ENCODE measurements at regions not wholly inside any gene's neighbourhood (a gene's known extent, or its start where the extent isn't known, plus 50 kb on each side); places are given as distances from the start of the nearest gene placed in this dataset.

DNA sequence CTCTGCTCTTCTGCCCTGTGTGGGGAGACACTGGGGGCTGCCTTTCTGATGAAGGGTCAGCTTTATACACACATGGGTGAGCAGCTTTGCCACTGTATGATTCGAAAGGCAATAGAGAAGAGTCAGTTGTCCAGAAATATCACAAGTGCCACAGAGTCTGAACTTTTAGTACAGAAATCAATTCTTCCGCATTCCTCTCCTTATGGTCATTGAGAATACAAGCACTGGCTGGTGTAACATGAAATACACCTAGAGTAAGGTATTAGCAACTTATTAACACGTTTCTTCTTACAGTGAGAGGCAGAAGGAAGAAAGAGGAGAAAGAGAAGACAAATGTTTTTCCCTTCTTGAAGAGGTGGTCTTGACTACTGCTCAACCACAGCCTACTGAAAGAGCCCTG lies 579.2 kb downstream of the ZEB2 start:
- ATAC-seq = no peak
- TF ChIP-seq ZC3H10 (CRISPR knock-in tag; IDR thresholded peaks at IDR 0.05) (no peak), CSDC2 (CRISPR knock-in tag; IDR thresholded peaks at IDR 0.05) (no peak), SNAI2 (CRISPR knock-in tag; IDR thresholded peaks at IDR 0.05) (no peak), ISL1 (CRISPR knock-in tag; IDR thresholded peaks at IDR 0.05) (no peak), ZFP3 (CRISPR knock-in tag; IDR thresholded peaks at IDR 0.05) (no peak), ZNF8 (CRISPR knock-in tag; IDR thresholded peaks at IDR 0.05) (no peak)
- TF ChIP-seq, protein P1, sequence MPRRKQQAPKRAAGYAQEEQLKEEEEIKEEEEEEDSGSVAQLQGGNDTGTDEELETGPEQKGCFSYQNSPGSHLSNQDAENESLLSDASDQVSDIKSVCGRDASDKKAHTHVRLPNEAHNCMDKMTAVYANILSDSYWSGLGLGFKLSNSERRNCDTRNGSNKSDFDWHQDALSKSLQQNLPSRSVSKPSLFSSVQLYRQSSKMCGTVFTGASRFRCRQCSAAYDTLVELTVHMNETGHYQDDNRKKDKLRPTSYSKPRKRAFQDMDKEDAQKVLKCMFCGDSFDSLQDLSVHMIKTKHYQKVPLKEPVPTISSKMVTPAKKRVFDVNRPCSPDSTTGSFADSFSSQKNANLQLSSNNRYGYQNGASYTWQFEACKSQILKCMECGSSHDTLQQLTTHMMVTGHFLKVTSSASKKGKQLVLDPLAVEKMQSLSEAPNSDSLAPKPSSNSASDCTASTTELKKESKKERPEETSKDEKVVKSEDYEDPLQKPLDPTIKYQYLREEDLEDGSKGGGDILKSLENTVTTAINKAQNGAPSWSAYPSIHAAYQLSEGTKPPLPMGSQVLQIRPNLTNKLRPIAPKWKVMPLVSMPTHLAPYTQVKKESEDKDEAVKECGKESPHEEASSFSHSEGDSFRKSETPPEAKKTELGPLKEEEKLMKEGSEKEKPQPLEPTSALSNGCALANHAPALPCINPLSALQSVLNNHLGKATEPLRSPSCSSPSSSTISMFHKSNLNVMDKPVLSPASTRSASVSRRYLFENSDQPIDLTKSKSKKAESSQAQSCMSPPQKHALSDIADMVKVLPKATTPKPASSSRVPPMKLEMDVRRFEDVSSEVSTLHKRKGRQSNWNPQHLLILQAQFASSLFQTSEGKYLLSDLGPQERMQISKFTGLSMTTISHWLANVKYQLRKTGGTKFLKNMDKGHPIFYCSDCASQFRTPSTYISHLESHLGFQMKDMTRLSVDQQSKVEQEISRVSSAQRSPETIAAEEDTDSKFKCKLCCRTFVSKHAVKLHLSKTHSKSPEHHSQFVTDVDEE (CRISPR knock-in tag; IDR thresholded peaks at IDR 0.05) = no peak

DNA sequence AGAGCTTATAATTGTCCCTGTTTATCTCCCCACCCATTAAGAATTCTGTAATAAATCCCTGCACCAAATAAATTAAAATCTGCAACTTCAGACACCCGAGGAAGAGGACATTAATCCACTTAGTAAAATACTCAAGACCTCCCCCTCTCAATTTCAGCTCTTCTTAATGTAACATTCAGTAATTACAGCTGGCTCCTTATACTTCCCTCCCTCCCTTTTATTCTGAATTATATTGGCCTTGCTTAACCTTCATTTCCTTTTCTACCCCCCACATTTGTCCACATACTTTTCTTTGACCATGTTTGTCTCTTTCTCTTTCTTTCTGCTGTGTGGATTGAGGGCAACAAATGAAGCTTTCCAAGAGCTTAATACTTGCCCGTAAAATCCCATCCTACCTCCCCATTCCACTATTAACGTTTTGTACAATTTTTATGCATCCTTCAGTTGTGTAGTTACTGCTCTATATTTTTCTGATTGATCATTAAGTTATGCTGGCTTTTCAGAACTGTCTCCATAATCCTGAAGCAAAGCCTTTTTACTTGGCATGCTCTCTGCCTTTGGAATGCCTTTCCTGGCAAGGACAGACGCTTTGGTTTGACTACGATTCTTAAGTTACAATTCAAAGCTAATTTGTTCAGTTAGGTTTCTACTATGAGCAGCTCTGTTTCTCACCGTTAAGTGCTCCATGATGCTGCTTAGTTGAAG lies 580.1 kb downstream of the ZEB2 start:
- TF ChIP-seq, protein P1 (CRISPR knock-in tag; IDR thresholded peaks at IDR 0.05) = no peak
- no peak for TF ChIP-seq PPARA (CRISPR knock-in tag; IDR thresholded peaks at IDR 0.05; ENCODE audit: borderline replicate concordance)
- TF ChIP-seq, protein P2, sequence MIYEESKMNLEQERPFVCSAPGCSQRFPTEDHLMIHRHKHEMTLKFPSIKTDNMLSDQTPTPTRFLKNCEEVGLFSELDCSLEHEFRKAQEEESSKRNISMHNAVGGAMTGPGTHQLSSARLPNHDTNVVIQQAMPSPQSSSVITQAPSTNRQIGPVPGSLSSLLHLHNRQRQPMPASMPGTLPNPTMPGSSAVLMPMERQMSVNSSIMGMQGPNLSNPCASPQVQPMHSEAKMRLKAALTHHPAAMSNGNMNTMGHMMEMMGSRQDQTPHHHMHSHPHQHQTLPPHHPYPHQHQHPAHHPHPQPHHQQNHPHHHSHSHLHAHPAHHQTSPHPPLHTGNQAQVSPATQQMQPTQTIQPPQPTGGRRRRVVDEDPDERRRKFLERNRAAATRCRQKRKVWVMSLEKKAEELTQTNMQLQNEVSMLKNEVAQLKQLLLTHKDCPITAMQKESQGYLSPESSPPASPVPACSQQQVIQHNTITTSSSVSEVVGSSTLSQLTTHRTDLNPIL (CRISPR knock-in tag; IDR thresholded peaks at IDR 0.05; ENCODE audit: low read depth) = no peak

DNA sequence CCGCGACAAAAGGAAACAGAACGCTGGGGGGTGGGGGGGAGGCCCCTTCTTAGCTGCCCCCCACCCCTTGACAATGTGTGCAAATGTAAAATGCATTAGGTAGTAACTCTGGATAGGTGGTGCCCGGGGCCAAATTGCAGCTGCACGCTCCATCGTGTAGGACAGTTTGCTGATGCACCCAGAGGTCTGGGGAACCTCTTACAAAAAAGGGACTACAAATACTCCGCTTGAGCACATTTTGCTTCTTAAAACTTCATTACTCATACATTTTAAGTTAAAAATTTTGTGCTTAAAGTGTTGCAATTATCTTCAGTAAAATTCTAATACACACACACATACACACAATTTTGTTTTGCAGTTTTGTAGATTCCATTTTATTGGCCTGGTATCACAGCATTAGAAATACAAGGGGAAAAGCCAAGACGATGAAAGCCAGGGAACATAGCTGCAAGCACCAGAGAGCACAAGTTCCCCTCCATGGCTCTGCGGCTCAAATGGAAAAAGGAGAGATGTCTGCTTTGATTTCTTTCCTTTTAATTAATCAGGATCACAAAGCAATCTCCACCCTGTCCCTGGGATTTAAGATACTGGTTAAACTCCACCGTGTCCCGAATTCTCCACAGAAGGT lies 582.1 kb downstream of the ZEB2 start:
- peak; percentile 41 for ATAC-seq
- TF ChIP-seq ZNF70 (CRISPR knock-in tag; IDR thresholded peaks at IDR 0.05) = no peak
- no peak for TF ChIP-seq SNAI2 (CRISPR knock-in tag; IDR thresholded peaks at IDR 0.05)
- TF ChIP-seq ZNF565 (CRISPR knock-in tag; conservative IDR thresholded peaks at IDR 0.05; ENCODE audit: low read depth) = no peak
- no peak for TF ChIP-seq GLIS3 (CRISPR knock-in tag; IDR thresholded peaks at IDR 0.05)
- TF ChIP-seq OSR1 (CRISPR knock-in tag; IDR thresholded peaks at IDR 0.05) = no peak
- TF ChIP-seq, protein P3, sequence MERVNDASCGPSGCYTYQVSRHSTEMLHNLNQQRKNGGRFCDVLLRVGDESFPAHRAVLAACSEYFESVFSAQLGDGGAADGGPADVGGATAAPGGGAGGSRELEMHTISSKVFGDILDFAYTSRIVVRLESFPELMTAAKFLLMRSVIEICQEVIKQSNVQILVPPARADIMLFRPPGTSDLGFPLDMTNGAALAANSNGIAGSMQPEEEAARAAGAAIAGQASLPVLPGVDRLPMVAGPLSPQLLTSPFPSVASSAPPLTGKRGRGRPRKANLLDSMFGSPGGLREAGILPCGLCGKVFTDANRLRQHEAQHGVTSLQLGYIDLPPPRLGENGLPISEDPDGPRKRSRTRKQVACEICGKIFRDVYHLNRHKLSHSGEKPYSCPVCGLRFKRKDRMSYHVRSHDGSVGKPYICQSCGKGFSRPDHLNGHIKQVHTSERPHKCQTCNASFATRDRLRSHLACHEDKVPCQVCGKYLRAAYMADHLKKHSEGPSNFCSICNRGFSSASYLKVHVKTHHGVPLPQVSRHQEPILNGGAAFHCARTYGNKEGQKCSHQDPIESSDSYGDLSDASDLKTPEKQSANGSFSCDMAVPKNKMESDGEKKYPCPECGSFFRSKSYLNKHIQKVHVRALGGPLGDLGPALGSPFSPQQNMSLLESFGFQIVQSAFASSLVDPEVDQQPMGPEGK (CRISPR knock-in tag; IDR thresholded peaks at IDR 0.05; ENCODE audit: borderline replicate concordance) = no peak
- no peak for TF ChIP-seq PPARA (CRISPR knock-in tag; IDR thresholded peaks at IDR 0.05; ENCODE audit: borderline replicate concordance)
- TF ChIP-seq TCF4 (CRISPR knock-in tag; IDR thresholded peaks at IDR 0.05; ENCODE audit: borderline replicate concordance) = no peak
- TF ChIP-seq, protein P4, sequence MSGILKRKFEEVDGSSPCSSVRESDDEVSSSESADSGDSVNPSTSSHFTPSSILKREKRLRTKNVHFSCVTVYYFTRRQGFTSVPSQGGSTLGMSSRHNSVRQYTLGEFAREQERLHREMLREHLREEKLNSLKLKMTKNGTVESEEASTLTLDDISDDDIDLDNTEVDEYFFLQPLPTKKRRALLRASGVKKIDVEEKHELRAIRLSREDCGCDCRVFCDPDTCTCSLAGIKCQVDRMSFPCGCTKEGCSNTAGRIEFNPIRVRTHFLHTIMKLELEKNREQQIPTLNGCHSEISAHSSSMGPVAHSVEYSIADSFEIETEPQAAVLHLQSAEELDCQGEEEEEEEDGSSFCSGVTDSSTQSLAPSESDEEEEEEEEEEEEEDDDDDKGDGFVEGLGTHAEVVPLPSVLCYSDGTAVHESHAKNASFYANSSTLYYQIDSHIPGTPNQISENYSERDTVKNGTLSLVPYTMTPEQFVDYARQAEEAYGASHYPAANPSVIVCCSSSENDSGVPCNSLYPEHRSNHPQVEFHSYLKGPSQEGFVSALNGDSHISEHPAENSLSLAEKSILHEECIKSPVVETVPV (CRISPR knock-in tag; IDR thresholded peaks at IDR 0.05) = no peak
- TF ChIP-seq, protein P2 (CRISPR knock-in tag; IDR thresholded peaks at IDR 0.05; ENCODE audit: low read depth) = no peak
- TF ChIP-seq TOX (CRISPR knock-in tag; IDR thresholded peaks at IDR 0.05; ENCODE audit: borderline replicate concordance) = no peak
- TF ChIP-seq ISL1 (CRISPR knock-in tag; IDR thresholded peaks at IDR 0.05) = no peak
- no peak for TF ChIP-seq RARB (CRISPR knock-in tag; IDR thresholded peaks at IDR 0.05)
- no peak for TF ChIP-seq CSDC2 (CRISPR knock-in tag; IDR thresholded peaks at IDR 0.05)
- TF ChIP-seq ZFP3 (CRISPR knock-in tag; IDR thresholded peaks at IDR 0.05) = no peak
- TF ChIP-seq, protein P5, sequence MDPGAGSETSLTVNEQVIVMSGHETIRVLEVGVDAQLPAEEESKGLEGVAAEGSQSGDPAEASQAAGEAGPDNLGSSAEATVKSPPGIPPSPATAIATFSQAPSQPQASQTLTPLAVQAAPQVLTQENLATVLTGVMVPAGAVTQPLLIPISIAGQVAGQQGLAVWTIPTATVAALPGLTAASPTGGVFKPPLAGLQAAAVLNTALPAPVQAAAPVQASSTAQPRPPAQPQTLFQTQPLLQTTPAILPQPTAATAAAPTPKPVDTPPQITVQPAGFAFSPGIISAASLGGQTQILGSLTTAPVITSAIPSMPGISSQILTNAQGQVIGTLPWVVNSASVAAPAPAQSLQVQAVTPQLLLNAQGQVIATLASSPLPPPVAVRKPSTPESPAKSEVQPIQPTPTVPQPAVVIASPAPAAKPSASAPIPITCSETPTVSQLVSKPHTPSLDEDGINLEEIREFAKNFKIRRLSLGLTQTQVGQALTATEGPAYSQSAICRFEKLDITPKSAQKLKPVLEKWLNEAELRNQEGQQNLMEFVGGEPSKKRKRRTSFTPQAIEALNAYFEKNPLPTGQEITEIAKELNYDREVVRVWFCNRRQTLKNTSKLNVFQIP (CRISPR knock-in tag; IDR thresholded peaks at IDR 0.05; ENCODE audit: borderline replicate concordance, low read depth) = no peak
- TF ChIP-seq ARNTL (CRISPR knock-in tag; IDR thresholded peaks at IDR 0.05; ENCODE audit: borderline replicate concordance, low read depth) = no peak

More for the DNA sequence above, 580.1 kb downstream of the ZEB2 start:
- ATAC-seq = peak; percentile 71
